NCI-H1436 treated with DMSO at 0.1 percent for 48 hours (cell line): ENCODE measurements at regions not wholly inside any gene's neighbourhood (a gene's known extent, or its start where the extent isn't known, plus 50 kb on each side); places are given as distances from the start of the nearest gene placed in this dataset.
A peak's percentile ranks its signal among the peaks of the same experiment; 100 is the strongest.
"Not testable (repeated sequence)": the region's sequence is repeated elsewhere in the genome, so short reads cannot be mapped to it uniquely, and the experiment has no call there.

Source experiments
- DNase-seq: peaks from one replicate; lab custom pipeline; 2025; lab: John Stamatoyannopoulos, UW

DNA sequence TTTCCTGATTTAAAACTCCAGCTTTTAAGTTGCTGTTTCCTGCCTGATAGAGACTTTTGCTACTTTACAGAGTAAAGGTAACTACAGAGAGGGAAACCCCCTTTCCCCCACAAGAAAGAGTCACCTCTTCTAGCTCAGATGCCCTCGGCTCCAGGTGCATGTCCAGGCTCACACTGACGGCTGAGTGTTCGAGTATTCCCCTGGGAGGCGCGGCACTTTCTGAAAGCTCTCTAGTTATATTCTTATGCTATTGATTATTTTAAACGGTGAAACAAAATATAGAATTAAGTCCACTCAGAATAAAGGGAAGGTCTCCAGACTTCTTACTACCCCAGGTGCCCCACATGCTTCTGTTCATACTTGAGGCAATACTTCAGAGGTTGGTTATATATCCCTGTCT is 160.3 kb upstream of the FMN2 start:
- no peak for DNase-seq

DNA sequence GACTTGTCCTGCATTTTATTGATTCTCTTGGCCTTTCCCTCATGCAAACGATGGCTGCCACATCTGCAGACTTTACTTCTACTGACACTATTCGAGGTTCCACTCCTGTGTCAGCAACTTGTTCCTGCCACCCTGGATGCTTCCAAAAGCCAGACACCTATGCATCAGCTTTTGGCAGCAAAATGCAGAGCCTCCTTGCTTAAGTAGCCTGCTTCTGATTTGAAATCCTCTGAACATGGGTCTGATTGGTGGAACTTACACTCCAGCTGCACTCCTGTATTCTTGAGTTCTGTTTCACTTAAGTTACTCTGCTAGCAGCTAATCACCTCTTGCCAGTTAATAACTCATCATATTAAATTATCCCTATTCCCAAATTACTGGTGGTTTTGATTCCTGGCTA is 152.1 kb upstream of the FMN2 start:
- no peak for DNase-seq

DNA sequence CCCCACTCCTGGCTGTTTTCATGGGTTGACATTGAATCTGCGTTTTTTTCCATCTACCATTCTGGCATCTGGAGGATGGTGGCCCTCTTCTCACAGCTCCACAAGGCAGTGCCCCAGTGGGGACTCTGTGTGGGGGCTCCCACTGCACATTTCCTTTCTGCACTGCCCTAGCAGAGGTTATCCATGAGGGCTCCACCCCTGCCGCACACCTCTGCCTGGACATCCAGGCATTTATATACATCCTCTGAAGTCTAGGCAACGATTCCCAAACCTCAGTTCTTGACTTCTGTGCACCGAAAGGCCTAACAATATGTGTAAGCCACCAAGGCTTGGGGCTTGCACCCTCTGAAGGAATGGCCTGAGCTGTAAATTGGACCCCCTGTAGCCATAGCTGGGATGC is 147.9 kb upstream of the FMN2 start:
- no peak for DNase-seq

DNA sequence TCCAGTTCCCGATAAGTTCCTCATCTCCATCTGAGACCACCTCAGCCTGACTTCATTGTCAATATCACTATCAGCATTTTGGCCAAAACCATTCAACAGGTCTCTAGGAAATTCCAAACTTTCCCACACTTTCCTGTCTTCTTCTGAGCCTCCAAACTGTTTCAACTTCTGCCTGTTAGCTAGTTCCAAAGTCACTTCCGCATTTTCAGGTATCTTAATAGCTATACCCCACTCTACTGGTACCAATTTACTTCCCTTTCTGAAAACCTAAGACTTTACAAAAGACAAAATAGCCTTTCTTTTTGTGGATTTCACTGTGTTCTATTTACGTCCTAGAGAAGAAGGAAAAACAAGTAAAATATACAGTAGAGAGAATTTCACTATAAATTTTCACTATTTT is 147.0 kb upstream of the FMN2 start:
- no peak for DNase-seq

DNA sequence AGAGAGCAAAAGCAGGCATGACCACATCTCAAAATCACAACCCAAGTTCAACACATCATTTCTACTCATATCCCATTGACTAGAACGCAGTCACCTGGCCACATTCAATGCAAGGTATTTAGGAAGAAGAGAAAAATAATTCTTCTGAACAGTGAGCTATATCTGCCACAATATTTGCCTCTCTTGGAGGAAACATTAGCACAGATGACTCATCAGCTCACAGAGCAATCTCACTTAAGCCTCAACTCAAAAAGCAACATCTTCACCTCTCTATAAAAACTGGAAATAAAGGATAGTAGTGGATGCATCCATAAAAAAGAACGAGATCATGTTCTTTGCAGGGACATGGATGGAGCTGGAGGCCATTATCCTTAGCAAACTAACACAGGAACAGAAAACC is 143.9 kb upstream of the FMN2 start:
- DNase-seq = no peak

DNA sequence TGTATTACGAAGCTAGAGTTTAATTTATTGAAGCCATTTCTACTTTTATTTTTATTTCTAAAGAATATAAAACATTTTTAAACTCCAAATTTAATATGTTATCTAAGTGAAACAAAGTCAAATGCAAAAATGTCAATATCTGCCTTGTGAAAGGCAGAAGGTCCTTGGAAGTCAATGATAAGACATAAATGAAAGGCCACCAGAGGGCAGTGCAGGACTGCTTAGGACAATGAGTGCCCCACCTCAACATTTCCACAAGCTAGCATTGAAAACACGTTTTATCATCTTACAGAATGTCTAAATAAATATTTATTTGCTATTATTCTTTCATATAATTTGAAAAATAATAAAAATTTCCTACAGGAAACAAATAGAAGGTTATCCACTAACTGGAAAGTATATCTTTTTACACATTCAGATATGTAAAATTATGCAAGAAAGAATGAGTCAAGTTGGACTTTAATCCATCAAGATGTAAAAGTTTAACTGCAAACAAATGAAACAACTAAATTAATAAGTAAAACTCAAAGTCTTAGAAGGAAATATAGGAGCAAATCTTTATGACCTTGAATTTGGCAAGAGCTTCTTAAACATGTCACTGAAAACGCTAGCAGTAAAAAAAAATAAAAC is 140.1 kb upstream of the FMN2 start:
- DNase-seq = peak; percentile 39

DNA sequence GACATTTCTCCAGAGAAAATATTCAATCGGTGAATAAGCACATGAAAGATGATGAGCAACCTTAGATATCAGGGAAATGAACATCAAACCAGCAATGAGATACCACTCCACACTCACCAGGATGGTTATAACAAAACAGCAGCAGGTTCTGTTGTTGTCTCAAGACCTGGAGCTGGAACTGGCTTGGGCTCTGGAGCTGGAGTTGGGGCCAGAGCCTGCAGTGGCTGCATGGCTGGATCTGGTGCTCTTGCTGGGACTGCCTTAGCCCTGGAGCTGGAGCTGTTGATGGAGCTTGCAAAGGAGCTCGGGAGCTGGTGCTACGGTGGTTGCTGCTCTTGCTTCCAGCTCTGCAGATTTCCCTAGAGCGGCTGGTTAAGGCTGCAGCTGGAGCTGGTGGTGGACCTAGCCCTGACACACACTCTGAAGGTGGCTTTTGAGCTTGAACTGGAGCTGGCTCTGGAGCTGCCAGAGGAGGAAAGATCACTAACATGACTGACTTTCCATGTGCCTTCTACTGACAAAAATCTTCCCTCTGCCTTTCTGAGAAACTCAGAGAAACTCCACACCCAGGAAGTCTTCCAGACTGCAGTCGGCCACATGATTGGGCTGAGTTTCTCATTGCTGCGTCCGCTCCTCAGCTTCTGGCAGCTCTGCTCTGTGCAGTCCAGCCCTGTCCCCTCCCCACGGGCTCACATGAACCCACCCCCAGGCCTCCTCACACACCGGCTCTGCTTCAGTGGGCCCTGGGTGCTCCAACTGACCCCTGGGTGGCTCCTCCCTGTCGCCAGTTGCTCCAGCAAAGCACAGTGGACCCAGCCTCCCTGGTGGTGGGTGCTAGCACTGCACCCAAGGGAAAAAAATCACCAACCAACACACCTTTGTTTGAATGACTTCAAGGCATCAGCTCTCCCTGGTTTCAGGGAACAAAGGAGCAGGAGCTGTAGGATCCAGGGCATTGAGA is 139.1 kb upstream of the FMN2 start:
- no peak for DNase-seq

DNA sequence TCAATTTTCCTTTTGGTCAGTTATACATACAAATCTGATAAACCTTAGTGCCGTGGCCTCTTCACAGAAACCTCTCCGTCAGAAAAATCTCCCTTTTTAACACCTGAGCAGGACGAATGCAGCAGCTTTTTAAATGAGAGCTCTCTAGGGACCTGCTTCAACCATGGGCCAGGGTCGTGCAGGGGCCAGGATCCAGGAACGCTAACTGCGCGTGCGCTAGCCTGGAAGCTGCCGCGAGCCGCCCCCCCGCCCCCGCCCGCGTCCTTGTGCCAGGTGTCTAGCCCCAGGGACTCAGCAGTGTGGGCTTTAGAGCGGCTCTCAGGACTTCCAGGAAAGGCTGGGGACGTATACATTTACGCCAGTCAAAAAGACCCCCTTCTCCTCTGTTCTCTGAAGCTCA is 136.8 kb upstream of the FMN2 start:
- no peak for DNase-seq

DNA sequence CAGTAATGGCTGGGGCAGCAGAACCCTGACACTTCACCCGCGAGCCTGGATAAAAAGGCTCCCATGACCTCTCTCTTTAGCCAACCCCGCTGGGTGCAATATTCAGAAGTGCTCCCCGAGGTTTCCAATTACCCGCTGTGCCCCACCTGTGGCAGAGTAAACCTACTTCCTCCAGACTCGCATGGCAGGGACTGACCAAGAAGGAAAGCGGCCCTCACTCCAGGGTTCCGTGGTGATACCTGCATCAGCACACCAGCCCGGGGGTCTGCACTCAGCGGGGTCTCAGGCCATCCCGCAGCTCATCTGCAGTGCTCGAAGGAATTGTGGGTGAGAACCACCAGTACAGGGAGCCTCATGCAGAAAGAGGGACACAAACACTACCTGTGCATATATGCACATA is 136.3 kb upstream of the FMN2 start:
- DNase-seq = no peak

DNA sequence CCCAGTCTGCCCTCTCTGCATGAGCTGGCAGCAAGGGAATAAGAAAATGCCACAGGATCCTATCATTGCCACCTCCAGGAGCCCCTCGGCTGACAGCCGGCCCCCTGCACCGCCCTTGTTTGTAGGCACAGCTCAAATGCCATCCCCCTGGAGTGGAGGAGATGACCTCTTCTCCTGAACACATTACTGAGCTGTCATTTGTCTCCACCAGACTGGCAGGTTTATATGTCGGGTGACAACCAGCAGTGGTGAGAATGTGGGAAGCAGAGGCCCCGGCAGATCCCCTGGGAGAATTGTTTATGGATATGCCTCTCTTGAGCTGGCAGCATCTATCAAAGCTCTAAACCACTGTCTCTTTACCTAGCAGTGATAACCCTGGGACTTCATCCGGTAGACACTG is 135.4 kb upstream of the FMN2 start:
- DNase-seq = no peak

DNA sequence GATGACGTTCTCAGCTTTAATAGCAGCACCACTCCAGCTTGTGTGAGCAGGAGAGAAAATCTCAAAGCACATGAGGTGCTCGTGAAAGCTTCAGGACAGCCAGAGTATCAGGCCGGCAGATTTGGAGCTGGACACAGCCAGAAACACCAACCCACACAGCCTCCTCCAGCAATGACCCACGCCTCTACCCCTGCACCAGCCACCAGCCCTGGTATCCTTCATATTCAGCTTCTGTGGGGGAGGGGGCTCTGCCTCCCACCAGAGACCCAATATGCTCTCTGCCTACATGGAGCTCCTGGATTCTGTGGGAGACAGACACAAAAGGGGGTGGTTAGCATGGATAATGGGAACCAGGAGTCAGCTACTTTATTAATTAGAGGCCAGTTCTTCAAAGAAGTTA is 133.6 kb upstream of the FMN2 start:
- DNase-seq = no peak

DNA sequence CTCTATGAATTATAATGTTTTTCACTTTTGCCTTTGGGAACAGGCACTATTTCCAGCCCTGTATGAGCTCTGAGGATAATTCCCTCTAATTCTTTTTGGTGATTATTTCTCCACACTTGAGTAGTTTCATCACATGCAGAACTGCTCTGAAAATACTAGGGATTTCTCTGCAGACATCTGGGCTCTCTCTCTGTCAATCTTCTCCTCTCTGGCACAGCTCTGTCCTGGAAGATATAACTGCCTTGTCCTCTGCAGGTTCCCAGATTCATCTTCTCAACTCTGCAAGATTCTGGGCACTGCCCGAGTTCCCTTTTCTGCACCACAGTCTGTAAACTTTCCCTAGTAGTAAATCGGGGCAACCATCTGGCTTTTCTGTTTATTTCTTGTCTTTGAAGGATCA is 131.3 kb upstream of the FMN2 start:
- DNase-seq = no peak

DNA sequence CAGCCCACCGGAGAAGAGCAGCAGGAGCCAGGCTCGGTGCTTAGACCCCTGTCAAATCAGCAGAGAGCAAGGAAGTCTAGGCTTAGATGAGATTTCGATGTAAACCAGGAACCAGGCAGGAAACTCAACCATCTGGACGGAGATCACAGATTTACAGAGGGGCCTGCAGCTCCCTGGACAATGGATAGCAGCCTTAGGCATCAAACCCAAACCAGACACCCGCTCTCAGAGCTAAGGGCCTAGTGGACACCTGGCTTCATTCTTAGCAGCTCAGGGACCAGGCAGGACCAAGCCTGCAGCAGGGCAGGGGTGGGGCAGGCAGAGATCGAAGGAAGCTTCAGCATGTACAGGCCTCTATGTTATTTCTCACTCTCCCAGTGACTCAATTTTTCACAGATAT is 127.8 kb upstream of the FMN2 start:
- no peak for DNase-seq

DNA sequence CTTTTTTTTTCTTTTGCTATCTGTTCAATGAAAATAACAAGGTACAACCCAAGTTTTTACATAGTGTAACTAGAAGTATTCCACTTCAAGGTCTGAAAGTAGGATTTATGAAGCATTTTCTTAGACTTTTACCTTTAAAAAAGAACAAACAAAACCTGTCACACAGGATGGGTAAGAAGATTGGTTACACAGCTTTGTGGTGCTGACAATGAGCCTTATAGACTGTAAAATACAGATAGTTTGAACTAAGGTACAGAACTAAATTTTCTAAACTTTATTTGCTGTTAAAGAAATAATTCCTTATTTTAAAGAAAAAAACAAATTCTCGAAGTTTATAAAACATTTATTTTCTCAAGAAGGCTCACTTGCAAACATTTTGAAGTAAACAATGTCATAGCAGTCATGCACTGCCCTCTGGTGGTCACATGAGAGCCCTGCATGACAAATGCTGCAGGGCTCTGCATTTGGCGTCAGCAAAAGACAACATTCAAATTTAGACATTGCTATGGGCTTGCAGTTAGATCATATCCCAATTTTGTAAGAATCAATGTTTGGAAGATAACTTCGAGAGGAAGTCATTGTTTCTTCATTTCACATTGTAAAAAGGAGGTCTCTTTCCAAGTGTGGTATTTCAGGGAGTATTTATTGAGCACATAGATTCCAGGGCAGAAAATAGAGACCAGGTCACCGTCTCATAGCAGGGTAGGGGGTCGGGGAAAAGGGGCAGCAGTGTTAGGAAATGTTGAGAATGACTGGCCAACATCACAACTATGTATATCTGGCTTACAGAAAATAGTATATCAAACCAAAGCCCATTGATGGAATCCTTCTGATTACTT is 115.3 kb upstream of the FMN2 start:
- DNase-seq = no peak

DNA sequence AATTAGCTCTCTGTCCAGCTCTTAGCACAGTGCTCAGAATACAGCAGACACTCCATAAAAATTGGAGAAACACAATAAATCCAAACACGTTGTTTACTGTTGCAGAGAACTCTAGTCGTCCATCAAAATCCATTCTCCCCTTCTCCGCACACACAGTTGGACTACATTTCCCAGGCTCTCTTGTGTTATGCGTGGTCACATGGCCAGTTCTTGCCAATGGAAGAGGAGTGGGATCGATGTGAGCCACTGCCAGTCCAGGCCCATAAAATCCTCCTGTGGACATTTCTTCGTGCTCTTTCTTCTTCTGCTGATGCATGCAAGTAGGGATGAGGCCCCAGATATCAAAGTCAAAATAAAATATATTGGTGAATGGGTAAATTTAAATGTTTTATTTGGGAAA is 114.3 kb upstream of the FMN2 start:
- no peak for DNase-seq

DNA sequence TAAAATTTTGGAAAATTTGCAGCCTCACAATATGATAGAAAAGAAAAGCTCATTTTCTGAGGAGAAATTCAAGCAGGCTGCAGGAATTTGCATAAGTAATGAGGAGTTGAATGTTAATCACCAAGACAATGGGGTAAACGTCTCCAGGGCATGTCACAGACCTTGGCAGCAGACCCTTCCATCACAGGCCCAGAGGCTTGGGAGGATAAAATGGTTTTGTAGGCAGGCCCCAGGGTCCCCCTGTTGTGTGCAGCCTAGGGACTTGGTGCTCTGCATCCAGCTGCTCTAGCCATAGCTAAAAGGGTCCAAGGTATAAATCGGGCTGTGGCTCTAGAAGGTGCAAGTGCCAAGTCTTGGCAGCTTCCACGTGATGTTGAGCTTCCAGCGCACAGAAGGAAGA is 112.2 kb upstream of the FMN2 start:
- DNase-seq = no peak

DNA sequence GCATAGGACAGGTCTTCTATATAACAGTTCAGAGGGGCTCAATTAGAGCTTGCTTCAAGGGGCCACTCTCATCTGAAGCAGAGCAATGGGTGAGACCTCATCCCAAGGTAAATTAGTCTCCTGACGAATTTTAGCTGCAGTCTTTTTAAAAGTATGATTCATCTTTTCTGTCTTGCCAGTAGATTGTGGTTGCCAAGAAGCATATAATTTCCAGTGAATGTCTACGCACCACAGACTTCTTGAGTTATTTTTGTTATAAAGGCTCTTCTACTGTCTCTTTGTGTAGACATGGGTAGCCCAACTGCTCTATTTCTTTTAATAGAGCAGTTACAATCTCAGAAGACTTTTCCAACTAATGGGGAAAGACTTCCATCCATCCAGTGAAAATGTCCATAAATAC is 108.9 kb upstream of the FMN2 start:
- DNase-seq = no peak

DNA sequence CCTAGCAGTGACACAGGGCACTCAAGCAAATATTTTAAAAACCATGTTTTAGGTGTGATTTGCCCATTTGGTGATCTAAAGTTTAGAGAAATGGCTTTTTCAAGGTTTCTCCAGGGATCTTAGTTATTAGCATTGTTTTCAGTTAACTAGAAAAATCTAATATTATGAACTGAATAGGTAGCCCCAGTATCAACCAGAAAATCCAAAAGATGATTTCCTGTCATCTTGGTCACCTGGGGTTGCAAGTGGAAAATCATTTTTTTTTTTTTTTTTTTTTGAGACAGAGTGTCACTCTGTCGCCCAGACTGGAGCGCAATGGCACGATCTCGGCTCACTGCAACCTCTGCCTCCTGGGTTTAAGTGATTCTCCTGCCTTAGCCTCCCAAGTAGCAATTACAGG is 106.6 kb upstream of the FMN2 start:
- no peak for DNase-seq

DNA sequence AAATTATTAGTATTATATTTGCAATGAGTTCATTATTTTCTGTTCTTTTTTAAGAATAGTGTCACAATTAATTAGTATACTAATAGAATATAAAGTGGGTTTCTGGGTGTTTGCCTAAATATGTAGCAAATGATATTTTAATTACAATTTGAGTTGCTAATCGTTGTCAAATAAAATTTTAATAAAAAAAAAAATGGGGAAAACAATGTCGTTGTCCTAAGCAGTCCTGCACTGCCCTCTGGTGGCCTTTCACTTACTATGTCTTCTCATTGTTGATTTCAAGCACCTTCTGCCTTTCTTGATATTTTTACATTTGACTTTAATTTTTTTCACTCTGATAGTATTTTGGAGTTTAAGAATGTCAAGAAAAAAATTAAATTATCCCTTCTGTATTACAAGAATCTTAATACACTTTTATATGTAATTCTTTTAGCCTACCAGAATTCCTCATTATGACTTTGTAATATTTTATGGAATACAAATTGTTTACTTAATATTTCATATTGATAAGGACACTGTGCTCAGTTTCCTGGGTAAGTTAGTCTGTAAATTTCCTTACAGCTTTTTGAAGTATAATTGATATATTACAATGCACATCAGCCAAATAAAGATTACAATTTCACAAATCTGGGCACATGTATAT is 104.5 kb upstream of the FMN2 start:
- DNase-seq = no peak

DNA sequence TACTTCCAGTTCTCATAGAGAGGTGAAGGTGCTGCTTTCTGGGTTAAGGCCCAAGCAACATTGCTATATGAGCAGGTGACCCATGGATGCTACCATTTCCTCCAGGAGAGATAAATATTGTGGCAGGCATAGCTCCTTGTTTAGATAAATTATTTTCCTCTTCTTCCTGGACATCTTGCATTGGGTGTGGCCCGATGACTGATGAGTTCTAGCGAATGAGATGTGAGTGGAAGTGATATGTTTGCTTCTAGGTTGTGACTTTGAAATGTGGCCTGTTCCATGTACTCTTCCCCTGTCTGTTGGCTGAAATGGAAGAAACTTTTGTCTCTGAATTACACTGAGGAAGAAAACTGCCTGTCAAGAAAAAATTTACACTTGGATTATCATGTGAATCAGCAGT is 101.7 kb upstream of the FMN2 start:
- DNase-seq = no peak

DNA sequence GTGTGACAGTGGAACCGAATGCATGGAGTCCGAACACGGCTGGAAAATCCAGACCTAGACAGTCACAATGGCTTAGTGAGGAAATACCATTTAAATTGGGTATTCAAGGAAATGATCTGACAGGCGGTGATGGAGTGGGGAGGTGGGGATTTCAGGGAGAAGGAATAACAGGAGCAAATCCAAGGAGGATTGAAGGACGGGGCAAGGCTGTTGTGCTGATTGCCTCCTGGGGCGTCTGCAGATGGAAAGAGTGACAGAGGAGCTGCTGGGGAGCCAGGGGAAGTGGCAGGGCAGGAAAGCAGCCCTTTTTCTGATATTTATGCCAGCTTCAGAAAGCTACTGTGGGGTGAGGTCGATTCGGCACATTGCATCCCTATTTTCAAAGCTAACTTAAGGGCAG is 99.1 kb upstream of the FMN2 start:
- DNase-seq = not testable (repeated sequence)

DNA sequence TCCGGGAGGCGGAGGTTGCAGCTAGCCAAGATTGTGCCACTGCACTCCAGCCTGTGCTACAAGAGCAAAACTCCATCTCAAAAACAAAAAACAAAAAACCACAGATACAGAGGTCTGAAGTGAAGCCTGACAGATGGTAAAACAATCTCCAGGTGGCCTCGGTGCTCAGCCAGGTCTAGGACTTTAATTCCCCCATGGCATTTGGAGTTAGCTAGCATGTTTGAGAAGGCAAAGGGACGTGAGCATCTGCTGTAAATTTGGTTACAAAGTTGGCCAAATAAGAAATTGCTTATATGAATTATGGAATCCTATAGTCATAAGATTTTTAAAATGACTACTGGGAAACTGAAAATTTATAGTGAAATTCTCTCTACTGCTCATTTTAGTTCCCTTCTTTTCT is 98.3 kb upstream of the FMN2 start:
- DNase-seq = no peak
